K562 (cell line): ENCODE measurements at regions not wholly inside any gene's neighbourhood (a gene's known extent, or its start where the extent isn't known, plus 50 kb on each side); places are given as distances from the start of the nearest gene placed in this dataset.

Experiments used
- ARID3A ChIP-seq: IDR thresholded peaks from 2 replicates; pipeline ENCODE4 v1.6.1; 2012; ENCODE audit warnings: low read depth, low read length, improper control_type of control experiment, borderline replicate concordance
- E2F5 ChIP-seq: sonication (generic); formaldehyde crosslinking; IDR thresholded peaks from 2 replicates; pipeline ENCODE4 v1.8.0; 2022; ENCODE audit warnings: mild to moderate bottlenecking, missing genetic modification reagents
- GABPB2 ChIP-seq: fragments of 250-450 bp; sonication (Bioruptor Pico); conservative IDR thresholded peaks from 2 replicates; pipeline ENCODE4 v1.5.1; 2021; ENCODE audit warnings: mild to moderate bottlenecking
- MNT ChIP-seq, 2 experiments: fragments of 450-650 bp; conservative IDR thresholded peaks; 2 replicates each; pipeline ENCODE4 v1.6.1; 2017; ENCODE audit warnings: mild to moderate bottlenecking in 2 of 2, moderate library complexity in 2 of 2
- NFATC3 ChIP-seq: fragments of 450-650 bp; IDR thresholded peaks from 2 replicates; pipeline ENCODE4 v1.6.1; 2017; ENCODE audit warnings: mild to moderate bottlenecking
- PATZ1 ChIP-seq: fragments of 250-450 bp; sonication (Bioruptor Pico); IDR thresholded peaks from 2 replicates; pipeline ENCODE4 v1.5.0; 2020; ENCODE audit warnings: mild to moderate bottlenecking, borderline replicate concordance
- POLR2AphosphoS2 ChIP-seq: IDR thresholded peaks from 2 replicates; pipeline ENCODE4 v1.6.1; 2012; ENCODE audit warnings: low read length, improper control_type of control experiment
- POLR2AphosphoS5 ChIP-seq: IDR thresholded peaks from 2 replicates; pipeline ENCODE4 v1.6.1; 2011; ENCODE audit warnings: mild to moderate bottlenecking, low read depth, low read length, moderate library complexity; ENCODE audit not compliant: control insufficient read depth, insufficient read depth
- SOX6 ChIP-seq: fragments of 450-650 bp; IDR thresholded peaks from 2 replicates; pipeline ENCODE4 v1.6.1; 2014; ENCODE audit warnings: mild to moderate bottlenecking
- TCFL5 ChIP-seq: fragments of 250-450 bp; sonication (Bioruptor Pico); conservative IDR thresholded peaks from 2 replicates; pipeline ENCODE4 v1.6.1; 2021; ENCODE audit warnings: mild to moderate bottlenecking, moderate library complexity, matching md5 sums
- TEAD4 ChIP-seq, 2 experiments: sonication (generic) in 1 of 2; formaldehyde crosslinking in 1 of 2; IDR thresholded peaks; 2 replicates each; pipeline versions ENCODE4 v1.6.1 to v1.8.0; 2012 to 2022; ENCODE audit warnings: borderline replicate concordance in 1 of 2, inconsistent platforms in 1 of 2, low read length in 1 of 2, mild to moderate bottlenecking in 1 of 2, missing genetic modification reagents in 1 of 2
- TF ChIP-seq, protein P1 (sequence below): fragments of 450-650 bp; IDR thresholded peaks from 2 replicates; pipeline ENCODE4 v1.6.1; 2016; ENCODE audit warnings: borderline replicate concordance

DNA sequence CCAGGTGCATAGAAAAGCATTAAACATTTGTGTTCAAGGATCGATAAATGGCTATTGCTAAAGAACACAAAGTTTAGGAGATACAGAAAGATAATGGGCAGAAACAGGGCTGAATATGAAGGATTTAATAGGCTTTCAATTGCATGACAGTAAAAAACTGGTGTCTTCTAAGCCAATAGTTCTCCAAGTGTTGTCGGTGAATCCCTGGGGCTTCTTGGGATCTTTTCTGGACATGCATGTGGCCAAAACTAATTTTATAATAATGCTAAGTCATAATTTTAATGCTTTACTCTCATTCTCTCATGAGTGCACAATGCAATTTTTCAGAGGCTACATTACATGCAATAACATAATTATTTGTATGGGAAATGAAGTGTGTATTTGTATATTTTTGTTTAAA lies 521.1 kb upstream of the ANKRD30A start (continued):
- TF ChIP-seq TEAD4 (IDR thresholded peaks at IDR 0.05; ENCODE audit: low read length): no peak
- TF ChIP-seq TEAD4 (CRISPR knock-in tag; IDR thresholded peaks at IDR 0.05; ENCODE audit: borderline replicate concordance): no peak
- no peak for TF ChIP-seq ARID3A
- TF ChIP-seq, protein P1, sequence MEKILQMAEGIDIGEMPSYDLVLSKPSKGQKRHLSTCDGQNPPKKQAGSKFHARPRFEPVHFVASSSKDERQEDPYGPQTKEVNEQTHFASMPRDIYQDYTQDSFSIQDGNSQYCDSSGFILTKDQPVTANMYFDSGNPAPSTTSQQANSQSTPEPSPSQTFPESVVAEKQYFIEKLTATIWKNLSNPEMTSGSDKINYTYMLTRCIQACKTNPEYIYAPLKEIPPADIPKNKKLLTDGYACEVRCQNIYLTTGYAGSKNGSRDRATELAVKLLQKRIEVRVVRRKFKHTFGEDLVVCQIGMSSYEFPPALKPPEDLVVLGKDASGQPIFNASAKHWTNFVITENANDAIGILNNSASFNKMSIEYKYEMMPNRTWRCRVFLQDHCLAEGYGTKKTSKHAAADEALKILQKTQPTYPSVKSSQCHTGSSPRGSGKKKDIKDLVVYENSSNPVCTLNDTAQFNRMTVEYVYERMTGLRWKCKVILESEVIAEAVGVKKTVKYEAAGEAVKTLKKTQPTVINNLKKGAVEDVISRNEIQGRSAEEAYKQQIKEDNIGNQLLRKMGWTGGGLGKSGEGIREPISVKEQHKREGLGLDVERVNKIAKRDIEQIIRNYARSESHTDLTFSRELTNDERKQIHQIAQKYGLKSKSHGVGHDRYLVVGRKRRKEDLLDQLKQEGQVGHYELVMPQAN: no peak
- TF ChIP-seq MNT (conservative IDR thresholded peaks at IDR 0.05): no peak
- no peak for TF ChIP-seq PATZ1 (CRISPR knock-in tag)
- no peak for TF ChIP-seq TCFL5 (CRISPR knock-in tag)
- no peak for TF ChIP-seq NFATC3
- no peak for TF ChIP-seq POLR2AphosphoS2
- TF ChIP-seq E2F5 (CRISPR knock-in tag): no peak
- no peak for TF ChIP-seq GABPB2
- TF ChIP-seq POLR2AphosphoS5: no peak
- no peak for TF ChIP-seq SOX6
